PC-9 (cell line): ENCODE measurements at regions not wholly inside any gene's neighbourhood (a gene's known extent, or its start where the extent isn't known, plus 50 kb on each side); places are given as distances from the start of the nearest gene placed in this dataset.

Experiments used
- CTCF ChIP-seq: fragments of 200-600 bp; sonication (generic); conservative IDR thresholded peaks from 2 replicates; pipeline ENCODE4 v1.6.1; 2017; ENCODE audit warnings: mixed run types, antibody characterized with exemption, mild to moderate bottlenecking, moderate library complexity
- EZH2 ChIP-seq: fragments of 200-600 bp; sonication (generic); IDR thresholded peaks from 2 replicates; pipeline ENCODE4 v1.8.0; 2017; ENCODE audit warnings: antibody characterized with exemption, low read depth

- TF ChIP-seq CTCF (no peak), EZH2 (no peak)
Observed at GRCh38 chr6:12576389-12576788, 140.2 kb upstream of the PHACTR1 start.
